ENCODE measurements at regions not wholly inside any gene's neighbourhood (a gene's known extent, or its start where the extent isn't known, plus 50 kb on each side); places are given as distances from the start of the nearest gene placed in this dataset.

- DNase-seq (ENCODE audit: low read depth): no peak
Observed at GRCh38 chr1:25081496-25081895, 150.8 kb downstream of the SYF2 start.

DNA sequence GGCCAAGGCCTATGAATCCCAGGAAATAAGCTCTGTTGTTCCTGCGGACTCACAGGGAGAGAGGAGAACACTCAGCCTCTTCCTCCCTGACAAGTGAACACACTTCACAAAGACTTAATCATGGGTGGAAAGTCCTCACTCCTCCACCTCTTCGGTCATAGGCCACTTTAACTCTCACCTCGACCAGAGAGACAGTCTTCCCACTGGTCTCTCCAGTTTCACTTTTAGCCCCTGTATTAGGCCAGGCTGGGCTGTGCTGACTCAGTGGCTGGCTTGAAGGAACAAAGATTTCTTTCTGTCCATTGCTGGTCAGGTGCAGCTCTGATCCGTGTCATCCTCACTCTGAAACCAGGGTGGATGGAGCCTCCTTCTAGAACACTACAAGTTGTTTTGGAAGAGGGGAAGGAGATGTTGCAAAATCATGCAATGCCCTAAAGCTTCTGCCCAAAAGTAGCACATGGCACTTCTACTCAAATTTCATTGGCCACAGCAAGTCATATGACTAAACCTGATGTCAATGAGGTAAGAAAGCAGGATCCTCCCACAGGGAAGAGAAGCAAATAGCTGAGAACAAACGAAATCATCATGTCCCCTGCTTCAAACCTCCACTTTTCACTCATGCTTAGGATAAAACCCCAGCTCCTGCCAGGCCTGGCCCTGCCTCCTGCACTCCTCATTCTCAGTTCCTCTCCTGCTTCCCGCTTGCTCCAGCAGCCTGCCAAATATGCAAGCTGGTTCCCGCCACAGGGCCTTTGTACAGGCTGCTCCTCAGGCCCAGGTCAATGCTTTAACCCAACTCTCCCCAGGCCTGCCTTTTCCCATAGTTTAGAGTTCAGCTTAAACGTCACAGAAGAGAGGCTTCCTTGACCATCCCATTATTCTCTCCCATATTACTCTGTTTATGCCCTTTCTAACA is 150.5 kb upstream of the RUNX3 start:
- no peak for DNase-seq (ENCODE audit: low read depth)

DNA sequence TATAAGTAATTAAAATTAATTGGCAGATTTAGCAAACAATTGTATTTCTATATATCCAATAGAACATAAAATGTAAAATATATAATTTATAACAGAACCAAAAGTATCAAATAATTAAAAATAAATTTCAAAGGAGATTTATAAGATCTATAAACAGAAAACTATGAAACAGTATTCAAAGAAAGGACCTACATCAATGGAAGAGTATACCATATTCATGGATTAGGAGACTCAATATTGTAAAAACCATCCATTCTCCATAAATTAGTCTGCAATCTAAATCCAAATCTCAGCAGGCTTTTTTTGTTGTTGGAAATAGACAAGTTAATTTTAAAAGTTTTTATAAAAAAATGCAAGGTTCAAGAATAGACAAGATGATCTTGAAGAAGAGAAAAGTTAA is 149.0 kb upstream of the RUNX3 start:
- DNase-seq (ENCODE audit: low read depth): no peak

DNA sequence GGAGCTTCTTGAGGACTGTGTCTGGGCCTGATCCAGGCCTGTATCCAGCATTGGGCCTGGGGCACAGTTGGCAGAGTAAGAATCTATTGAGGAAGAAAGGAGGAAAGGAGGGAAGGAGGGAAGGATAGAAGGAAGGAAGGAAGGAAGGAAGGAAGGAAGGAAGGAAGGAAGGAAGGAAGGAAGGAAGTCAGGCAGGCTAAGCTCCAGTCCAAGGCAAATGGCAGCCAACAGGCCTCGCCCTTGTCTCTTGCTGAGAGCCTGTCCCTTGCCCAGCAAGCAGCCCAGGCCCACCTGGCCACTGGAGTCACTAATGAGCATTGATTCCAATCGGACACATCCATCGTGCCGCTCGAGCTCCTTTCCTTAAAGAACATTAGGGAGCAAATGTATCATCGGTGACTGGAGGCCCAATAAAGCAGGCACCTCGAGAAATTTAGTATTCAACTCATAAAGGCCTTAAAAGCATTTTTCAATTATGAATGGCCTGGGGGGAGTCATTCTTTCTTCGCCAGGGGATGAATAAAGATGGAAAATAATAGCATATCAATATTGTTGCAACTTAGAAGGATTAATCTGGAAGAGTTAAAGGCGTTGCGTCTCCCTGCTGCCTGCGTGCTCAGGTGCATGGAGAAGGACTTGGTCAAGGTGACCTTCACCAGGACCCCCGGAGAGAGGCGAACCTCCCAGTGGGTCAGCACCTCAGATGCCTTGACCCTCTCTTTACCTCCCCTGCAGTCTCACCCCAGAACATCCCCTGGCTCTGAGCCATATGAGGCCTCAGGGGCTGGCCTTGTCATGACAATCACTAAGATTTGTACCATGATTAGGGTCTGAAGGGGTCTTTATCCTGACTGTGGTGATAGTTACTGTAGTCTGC is 144.5 kb upstream of the RUNX3 start:
- DNase-seq (ENCODE audit: low read depth): no peak

GRCh38 chr1:25073640-25074270 is 143.7 kb upstream of the RUNX3 start:
- DNase-seq (ENCODE audit: low read depth): no peak

DNA sequence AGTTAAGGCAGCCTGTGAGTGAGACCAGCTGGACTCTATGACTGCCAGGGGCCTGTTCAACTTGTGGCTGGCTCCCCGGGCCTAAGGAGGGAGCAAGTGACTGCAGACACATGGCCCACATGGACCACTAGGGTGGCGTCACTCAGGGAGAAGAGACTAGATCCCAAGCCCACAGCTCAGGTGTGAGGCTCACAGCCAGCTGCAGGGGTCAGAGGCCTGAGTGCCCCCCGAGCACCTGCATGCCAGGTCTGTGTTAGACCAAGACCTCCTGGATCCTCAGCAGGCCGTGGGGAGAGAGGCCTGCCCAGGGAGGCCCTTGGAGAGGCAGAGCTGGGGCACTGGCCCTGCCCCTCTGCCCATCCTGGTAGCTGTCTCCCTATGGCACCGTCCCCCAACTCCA is 142.4 kb upstream of the RUNX3 start:
- no peak for DNase-seq (ENCODE audit: low read depth)

GRCh38 chr1:25068829-25069228 is 138.8 kb upstream of the RUNX3 start:
- DNase-seq (ENCODE audit: low read depth): no peak

GRCh38 chr1:25068316-25068715 is 138.2 kb upstream of the RUNX3 start:
- no peak for DNase-seq (ENCODE audit: low read depth)

GRCh38 chr1:25067518-25068251 is 137.6 kb upstream of the RUNX3 start:
- no peak for DNase-seq (ENCODE audit: low read depth)

- DNase-seq (ENCODE audit: low read depth): no peak
Observed at GRCh38 chr1:25066731-25067517, 136.8 kb upstream of the RUNX3 start.

GRCh38 chr1:25066256-25066655 is 136.2 kb upstream of the RUNX3 start:
- DNase-seq (ENCODE audit: low read depth): no peak

DNA sequence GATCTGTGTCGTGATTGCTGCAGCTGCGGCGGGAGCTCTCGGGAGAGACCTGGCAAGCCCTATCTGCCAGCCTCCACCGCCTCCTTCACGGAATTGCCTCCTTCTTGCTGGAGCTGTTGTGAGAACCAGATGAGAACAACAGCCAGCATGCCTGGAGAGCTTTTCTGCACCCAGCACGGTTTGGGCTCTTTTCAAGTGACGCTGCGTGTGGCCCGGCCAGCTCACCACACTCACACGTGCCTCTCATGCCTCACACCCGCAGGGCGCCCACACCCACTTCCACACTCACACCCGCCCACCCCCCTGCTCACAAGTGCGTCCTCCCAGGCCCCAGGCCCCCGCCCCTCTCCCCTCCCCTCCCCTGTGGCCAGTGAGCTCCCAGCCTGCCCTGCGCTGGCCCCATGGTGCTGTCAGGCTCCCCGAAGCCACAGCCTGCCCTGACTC is 135.7 kb upstream of the RUNX3 start:
- no peak for DNase-seq (ENCODE audit: low read depth)

- no peak for DNase-seq (ENCODE audit: low read depth)
Observed at GRCh38 chr1:25065321-25065721, 135.2 kb upstream of the RUNX3 start.

- DNase-seq (ENCODE audit: low read depth): no peak
Observed at GRCh38 chr1:25064465-25065240, 134.6 kb upstream of the RUNX3 start.

DNA sequence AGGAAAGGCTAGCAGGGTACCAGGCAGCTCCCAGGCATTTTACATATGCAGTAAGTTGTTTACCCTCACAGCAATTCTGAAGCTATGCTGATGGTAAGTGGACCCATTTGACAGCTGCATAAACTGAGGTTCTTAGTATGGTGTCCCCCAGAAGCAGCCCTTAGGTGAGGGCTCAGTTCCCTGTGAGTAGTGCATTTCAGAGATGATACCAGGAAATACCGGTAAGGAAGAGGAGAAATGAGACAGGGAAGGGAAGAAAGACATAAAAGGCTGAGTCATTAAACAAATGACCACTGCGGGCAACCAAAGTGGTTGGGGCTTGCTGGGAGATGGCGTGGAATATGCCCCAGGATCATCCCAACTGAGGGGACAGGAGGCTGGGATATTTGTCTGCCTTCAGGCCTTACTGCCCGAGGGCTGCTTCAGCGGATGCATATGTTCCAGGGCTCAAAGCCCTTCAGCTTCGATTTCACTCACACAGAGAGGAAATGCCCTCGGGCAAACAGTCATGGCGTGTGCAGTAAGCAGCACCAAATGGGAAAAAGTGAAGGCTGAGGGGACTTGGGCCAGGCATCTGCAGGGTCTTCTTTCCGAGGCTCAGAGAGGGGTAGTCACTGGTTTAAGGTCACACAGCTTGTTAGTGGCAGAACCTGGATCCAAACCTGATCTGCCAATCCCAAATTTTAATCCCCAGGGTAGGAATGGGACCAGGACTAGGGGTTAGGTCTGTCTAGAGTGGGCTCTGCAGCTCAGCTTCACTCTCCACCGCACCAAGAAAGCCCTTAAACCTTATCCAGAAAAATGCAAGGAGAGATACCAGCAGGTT is 133.7 kb upstream of the RUNX3 start:
- DNase-seq (ENCODE audit: low read depth): no peak

GRCh38 chr1:25062621-25063255 is 132.7 kb upstream of the RUNX3 start:
- no peak for DNase-seq (ENCODE audit: low read depth)

DNA sequence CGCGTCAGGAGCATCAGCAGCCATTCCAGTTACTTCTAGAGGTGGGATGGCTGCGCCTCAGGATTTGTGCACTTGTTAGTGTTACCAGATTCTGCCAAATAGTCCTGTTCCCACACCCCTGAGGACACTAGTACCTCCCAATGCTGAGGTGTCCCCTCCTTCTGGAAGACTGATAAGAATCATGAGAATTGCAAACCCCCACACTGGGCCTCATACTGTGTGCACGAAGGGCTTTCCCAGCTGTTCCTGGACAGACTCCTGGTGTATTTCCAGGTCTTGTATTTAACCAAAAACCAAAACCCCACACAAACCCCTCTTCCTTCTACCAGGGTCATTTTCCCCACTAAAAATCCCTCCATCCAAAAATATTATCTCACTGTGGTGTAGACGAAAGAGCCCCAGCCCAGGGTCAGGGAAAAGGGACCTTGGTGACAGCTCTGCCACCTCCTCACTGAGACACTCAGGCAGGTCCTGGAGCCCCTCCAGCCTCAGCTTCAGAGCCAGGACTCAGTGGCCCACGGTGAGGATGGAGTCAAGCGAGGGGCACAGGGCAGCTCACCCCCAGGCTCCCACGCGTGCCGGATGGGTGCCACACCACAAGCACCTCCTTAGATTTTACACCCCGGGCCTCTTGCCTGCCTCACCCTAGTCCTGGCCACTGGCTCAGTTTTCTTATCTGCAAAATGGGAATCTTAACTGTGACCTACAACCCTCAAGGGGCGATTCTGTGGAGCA is 131.4 kb upstream of the RUNX3 start:
- DNase-seq (ENCODE audit: low read depth): no peak

- DNase-seq (ENCODE audit: low read depth): no peak
Observed at GRCh38 chr1:25057188-25057587, 127.1 kb upstream of the RUNX3 start.

All from HS-5 (cell line).